LNCAP (cell line): ENCODE measurements at regions not wholly inside any gene's neighbourhood (a gene's known extent, or its start where the extent isn't known, plus 50 kb on each side); places are given as distances from the start of the nearest gene placed in this dataset.

ENCODE experiments used
- CTCF ChIP-seq: fragments of 450-650 bp; IDR thresholded peaks from 2 replicates; pipeline ENCODE4 v1.5.1; 2017; ENCODE audit warnings: mild to moderate bottlenecking

- TF ChIP-seq CTCF = no peak
These were observed 52.3 kb upstream of the ANTXRL start for GRCh38 chr10:46234431-46235060.

- no peak for TF ChIP-seq CTCF
These were observed 50.9 kb upstream of the ANTXRL start for GRCh38 chr10:46235705-46236545.

- TF ChIP-seq CTCF = no peak
These were observed 50.3 kb upstream of the ANTXRL start for GRCh38 chr10:46236546-46236887.

GRCh38 chr10:46236941-46237681, 49.7 kb upstream of the ANTXRL start:
- TF ChIP-seq CTCF = no peak
